ENCODE measurements at regions not wholly inside any gene's neighbourhood (a gene's known extent, or its start where the extent isn't known, plus 50 kb on each side); places are given as distances from the start of the nearest gene placed in this dataset.

- no peaks in the 10 kb centered on the region for H3K9me2 ChIP-seq (ENCODE audit: insufficient read depth, low read length)
- H3K9me3 ChIP-seq (ENCODE audit: low read length) = no peaks in the 10 kb centered on the region
- no peak overlapping the region for H3K4me3 ChIP-seq (ENCODE audit: low read length)
- no peak overlapping the region for H3K27ac ChIP-seq (ENCODE audit: low read length)
- H3K9ac ChIP-seq (ENCODE audit: low read length) = no peak overlapping the region
- H3K4me2 ChIP-seq (ENCODE audit: low read length) = no peak overlapping the region
- H3F3A ChIP-seq (ENCODE audit: insufficient read depth, low read length, poor library complexity, severe bottlenecking) = no peaks in the 10 kb centered on the region
- no peaks in the 10 kb centered on the region for H3K36me3 ChIP-seq (ENCODE audit: insufficient read depth, low read length)
- no peaks in the 10 kb centered on the region for H4K20me1 ChIP-seq (ENCODE audit: insufficient read depth)
- H3K79me2 ChIP-seq (replicated peaks; ENCODE audit: insufficient read depth, low read length) = no peaks in the 10 kb centered on the region
- no peak overlapping the region for H2AFZ ChIP-seq (ENCODE audit: low read depth, low read length)
- no peaks in the 10 kb centered on the region for H3K27me3 ChIP-seq (ENCODE audit: insufficient read depth, low read depth, low read length)
- TF ChIP-seq TAF1 (IDR thresholded peaks at IDR 0.05; ENCODE audit: low read depth) (no peak), RAD21 (conservative IDR thresholded peaks at IDR 0.05) (no peak), SMC3 (conservative IDR thresholded peaks at IDR 0.05; ENCODE audit: poor library complexity) (no peak), MXI1 (conservative IDR thresholded peaks at IDR 0.05; ENCODE audit: poor library complexity, severe bottlenecking) (no peak), POLR2AphosphoS5 (IDR thresholded peaks at IDR 0.05) (no peak), EZH2 (IDR thresholded peaks at IDR 0.05; ENCODE audit: borderline replicate concordance, insufficient read depth, low read length, poor library complexity, severe bottlenecking) (no peak), EP300 (conservative IDR thresholded peaks at IDR 0.05; ENCODE audit: poor library complexity, severe bottlenecking) (no peak)
- TF ChIP-seq, protein P1, sequence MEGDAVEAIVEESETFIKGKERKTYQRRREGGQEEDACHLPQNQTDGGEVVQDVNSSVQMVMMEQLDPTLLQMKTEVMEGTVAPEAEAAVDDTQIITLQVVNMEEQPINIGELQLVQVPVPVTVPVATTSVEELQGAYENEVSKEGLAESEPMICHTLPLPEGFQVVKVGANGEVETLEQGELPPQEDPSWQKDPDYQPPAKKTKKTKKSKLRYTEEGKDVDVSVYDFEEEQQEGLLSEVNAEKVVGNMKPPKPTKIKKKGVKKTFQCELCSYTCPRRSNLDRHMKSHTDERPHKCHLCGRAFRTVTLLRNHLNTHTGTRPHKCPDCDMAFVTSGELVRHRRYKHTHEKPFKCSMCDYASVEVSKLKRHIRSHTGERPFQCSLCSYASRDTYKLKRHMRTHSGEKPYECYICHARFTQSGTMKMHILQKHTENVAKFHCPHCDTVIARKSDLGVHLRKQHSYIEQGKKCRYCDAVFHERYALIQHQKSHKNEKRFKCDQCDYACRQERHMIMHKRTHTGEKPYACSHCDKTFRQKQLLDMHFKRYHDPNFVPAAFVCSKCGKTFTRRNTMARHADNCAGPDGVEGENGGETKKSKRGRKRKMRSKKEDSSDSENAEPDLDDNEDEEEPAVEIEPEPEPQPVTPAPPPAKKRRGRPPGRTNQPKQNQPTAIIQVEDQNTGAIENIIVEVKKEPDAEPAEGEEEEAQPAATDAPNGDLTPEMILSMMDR (IDR thresholded peaks at IDR 0.05; ENCODE audit: poor library complexity, severe bottlenecking) = no peak
- TF ChIP-seq, protein P2, sequence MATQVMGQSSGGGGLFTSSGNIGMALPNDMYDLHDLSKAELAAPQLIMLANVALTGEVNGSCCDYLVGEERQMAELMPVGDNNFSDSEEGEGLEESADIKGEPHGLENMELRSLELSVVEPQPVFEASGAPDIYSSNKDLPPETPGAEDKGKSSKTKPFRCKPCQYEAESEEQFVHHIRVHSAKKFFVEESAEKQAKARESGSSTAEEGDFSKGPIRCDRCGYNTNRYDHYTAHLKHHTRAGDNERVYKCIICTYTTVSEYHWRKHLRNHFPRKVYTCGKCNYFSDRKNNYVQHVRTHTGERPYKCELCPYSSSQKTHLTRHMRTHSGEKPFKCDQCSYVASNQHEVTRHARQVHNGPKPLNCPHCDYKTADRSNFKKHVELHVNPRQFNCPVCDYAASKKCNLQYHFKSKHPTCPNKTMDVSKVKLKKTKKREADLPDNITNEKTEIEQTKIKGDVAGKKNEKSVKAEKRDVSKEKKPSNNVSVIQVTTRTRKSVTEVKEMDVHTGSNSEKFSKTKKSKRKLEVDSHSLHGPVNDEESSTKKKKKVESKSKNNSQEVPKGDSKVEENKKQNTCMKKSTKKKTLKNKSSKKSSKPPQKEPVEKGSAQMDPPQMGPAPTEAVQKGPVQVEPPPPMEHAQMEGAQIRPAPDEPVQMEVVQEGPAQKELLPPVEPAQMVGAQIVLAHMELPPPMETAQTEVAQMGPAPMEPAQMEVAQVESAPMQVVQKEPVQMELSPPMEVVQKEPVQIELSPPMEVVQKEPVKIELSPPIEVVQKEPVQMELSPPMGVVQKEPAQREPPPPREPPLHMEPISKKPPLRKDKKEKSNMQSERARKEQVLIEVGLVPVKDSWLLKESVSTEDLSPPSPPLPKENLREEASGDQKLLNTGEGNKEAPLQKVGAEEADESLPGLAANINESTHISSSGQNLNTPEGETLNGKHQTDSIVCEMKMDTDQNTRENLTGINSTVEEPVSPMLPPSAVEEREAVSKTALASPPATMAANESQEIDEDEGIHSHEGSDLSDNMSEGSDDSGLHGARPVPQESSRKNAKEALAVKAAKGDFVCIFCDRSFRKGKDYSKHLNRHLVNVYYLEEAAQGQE (IDR thresholded peaks at IDR 0.05; ENCODE audit: borderline replicate concordance) = no peak
Observed at GRCh38 chr12:4091016-4091743, 182.4 kb upstream of the CCND2 start.

DNA sequence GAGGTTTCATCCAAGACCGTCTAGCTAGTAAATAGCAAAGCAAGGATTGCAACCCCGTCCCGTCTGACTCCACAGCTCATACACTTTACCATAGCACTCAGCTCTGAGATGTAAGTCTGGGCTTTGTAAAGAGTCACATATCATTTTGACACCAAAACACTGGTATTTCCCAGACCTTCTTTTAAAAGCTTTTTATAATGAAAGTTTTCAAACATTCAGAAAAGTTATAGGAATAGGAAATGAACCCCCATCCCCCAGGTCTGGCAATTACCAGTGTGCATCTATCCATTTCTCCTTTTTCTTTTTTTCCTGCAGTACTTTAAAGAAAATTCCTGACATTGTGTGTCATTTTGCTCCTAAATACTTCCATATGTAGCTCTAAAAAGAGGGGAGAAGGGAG, 183.6 kb upstream of the CCND2 start:
- Histone ChIP-seq H3K9me2 (ENCODE audit: insufficient read depth, low read length) (no peaks in the 10 kb centered on the region), H3K4me3 (ENCODE audit: low read length) (no peak overlapping the region), H3K4me2 (ENCODE audit: low read length) (no peak overlapping the region), H3K36me3 (ENCODE audit: insufficient read depth, low read length) (no peaks in the 10 kb centered on the region), H3K79me2 (replicated peaks; ENCODE audit: insufficient read depth, low read length) (no peaks in the 10 kb centered on the region), H3K27ac (ENCODE audit: low read length) (no peak overlapping the region), H2AFZ (ENCODE audit: low read depth, low read length) (no peak overlapping the region), H3K9me3 (ENCODE audit: low read length) (no peaks in the 10 kb centered on the region), H3K9ac (ENCODE audit: low read length) (no peak overlapping the region), H3K27me3 (ENCODE audit: insufficient read depth, low read depth, low read length) (no peaks in the 10 kb centered on the region), H3F3A (ENCODE audit: insufficient read depth, low read length, poor library complexity, severe bottlenecking) (no peaks in the 10 kb centered on the region), H4K20me1 (ENCODE audit: insufficient read depth) (no peaks in the 10 kb centered on the region)
- TF ChIP-seq EP300 (conservative IDR thresholded peaks at IDR 0.05; ENCODE audit: poor library complexity, severe bottlenecking) (no peak), SMC3 (conservative IDR thresholded peaks at IDR 0.05; ENCODE audit: poor library complexity) (no peak), POLR2AphosphoS5 (IDR thresholded peaks at IDR 0.05) (no peak), TAF1 (IDR thresholded peaks at IDR 0.05; ENCODE audit: low read depth) (no peak)
- TF ChIP-seq, protein P1 (IDR thresholded peaks at IDR 0.05; ENCODE audit: poor library complexity, severe bottlenecking) = no peak
- TF ChIP-seq, protein P2 (IDR thresholded peaks at IDR 0.05; ENCODE audit: borderline replicate concordance) = no peak
